Adrenal gland (tissue), 5 donors: ENCODE measurements at regions not wholly inside any gene's neighbourhood (a gene's known extent, or its start where the extent isn't known, plus 50 kb on each side); places are given as distances from the start of the nearest gene placed in this dataset.

Experiments used
- POLR2A ChIP-seq, 2 donors: fragments of 450-650 bp; IDR thresholded peaks; one replicate each; pipeline ENCODE4 v1.6.1; 2017; ENCODE audit warnings: antibody characterized with exemption in 2 of 2, mild to moderate bottlenecking in 2 of 2, moderate library complexity in 1 of 2
- TF ChIP-seq, protein P1 (sequence below), 6 experiments: fragments of 450-650 bp in 4 of 6; fragments of 200-600 bp in 2 of 6; sonication (generic) in 1 of 6; IDR thresholded peaks; 1 replicate in 5 of 6; 2 replicates in 1 of 6; pipeline versions ENCODE4 v1.5.1 to v1.8.0; 2016 to 2021; ENCODE audit warnings: antibody characterized with exemption in 6 of 6, mild to moderate bottlenecking in 2 of 6, moderate library complexity in 1 of 6
- donor health status: DM: no; HTN: no; CAD: no.

GRCh38 chr1:190957565-190957964 lies 479.9 kb upstream of the BRINP3 start:
- TF ChIP-seq, protein P1, sequence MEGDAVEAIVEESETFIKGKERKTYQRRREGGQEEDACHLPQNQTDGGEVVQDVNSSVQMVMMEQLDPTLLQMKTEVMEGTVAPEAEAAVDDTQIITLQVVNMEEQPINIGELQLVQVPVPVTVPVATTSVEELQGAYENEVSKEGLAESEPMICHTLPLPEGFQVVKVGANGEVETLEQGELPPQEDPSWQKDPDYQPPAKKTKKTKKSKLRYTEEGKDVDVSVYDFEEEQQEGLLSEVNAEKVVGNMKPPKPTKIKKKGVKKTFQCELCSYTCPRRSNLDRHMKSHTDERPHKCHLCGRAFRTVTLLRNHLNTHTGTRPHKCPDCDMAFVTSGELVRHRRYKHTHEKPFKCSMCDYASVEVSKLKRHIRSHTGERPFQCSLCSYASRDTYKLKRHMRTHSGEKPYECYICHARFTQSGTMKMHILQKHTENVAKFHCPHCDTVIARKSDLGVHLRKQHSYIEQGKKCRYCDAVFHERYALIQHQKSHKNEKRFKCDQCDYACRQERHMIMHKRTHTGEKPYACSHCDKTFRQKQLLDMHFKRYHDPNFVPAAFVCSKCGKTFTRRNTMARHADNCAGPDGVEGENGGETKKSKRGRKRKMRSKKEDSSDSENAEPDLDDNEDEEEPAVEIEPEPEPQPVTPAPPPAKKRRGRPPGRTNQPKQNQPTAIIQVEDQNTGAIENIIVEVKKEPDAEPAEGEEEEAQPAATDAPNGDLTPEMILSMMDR (IDR thresholded peaks at IDR 0.05) = no peak
- no peak for TF ChIP-seq POLR2A (IDR thresholded peaks at IDR 0.05)
